HCT116 (cell line): ENCODE measurements at regions not wholly inside any gene's neighbourhood (a gene's known extent, or its start where the extent isn't known, plus 50 kb on each side); places are given as distances from the start of the nearest gene placed in this dataset.

Source experiments
- ATAC-seq: fragments of 200-7000 bp; cut with Tn5 transposase; 2 replicates; pipeline ENCODE4 v1.9.1; 2020; ENCODE audit warnings: mild to moderate bottlenecking, moderate library complexity
- BruUV-seq: library from RNA; stranded (reverse); fragments of 400-500 nt; replicated peaks from 2 replicates; lab custom pipeline; 2021; lab: Mats Ljungman, UMichigan
- CTCF ChIA-PET: fragments of 300-600 bp; sonication (Branson Sonifier 250); formaldehyde crosslinking; loops from one replicate; lab custom pipeline; 2021; ENCODE audit warnings: antibody characterized with exemption; lab: Charles Lee
- POLR2A ChIA-PET: fragments of 300-600, 350-600 bp; sonication (Branson Sonifier 250); formaldehyde crosslinking; loops from one replicate; lab custom pipeline; 2021; ENCODE audit warnings: antibody characterized with exemption; lab: Charles Lee
- RAD21 ChIA-PET, 2 experiments: fragments of 300-600 bp; sonication (Branson Sonifier 250); formaldehyde crosslinking; loops; one replicate each; lab custom pipeline; 2023; ENCODE audit warnings: low total read pairs in 2 of 2; ENCODE audit not compliant: uncharacterized antibody in 2 of 2, unreplicated experiment in 2 of 2, low non-redundant PET in 1 of 2; lab: Charles Lee
- DNase-seq: peaks from one replicate; pipeline ENCODE4 v3.0.0-alpha.2; 2010; ENCODE audit warnings: low read depth, low spot score
- H2AFZ ChIP-seq: fragments of 200-600 bp; shearing (Covaris generic), sonication (generic); 2 replicates; pipeline ENCODE4 v1.6.1; 2017; ENCODE audit warnings: low read depth, mixed run types, mixed read lengths, antibody characterized with exemption, low read length; ENCODE audit not compliant: poor library complexity, severe bottlenecking
- H3K27ac ChIP-seq: 2 replicates; pipeline ENCODE4 v1.5.1; 2012; ENCODE audit warnings: low read depth, low read length
- H3K27me3 ChIP-seq: fragments of 200-600 bp; sonication (generic); 2 replicates; pipeline ENCODE4 v1.6.1; 2016; ENCODE audit warnings: mixed run types, low read length, mixed read lengths; ENCODE audit not compliant: insufficient read depth
- H3K36me3 ChIP-seq, 2 experiments: fragments of 200-500 bp in 1 of 2; fragments of 200-600 bp in 1 of 2; sonication (Bioruptor generic) in 1 of 2; sonication (generic) in 1 of 2; 2 replicates each; pipeline versions ENCODE4 v1.5.1 to v1.6.1; 2014 to 2016; ENCODE audit warnings: low read length in 2 of 2, inconsistent platforms in 1 of 2, mixed read lengths in 1 of 2, mixed run types in 1 of 2; ENCODE audit not compliant: insufficient read depth in 2 of 2, control insufficient read depth in 1 of 2
- H3K4me1 ChIP-seq, 2 experiments: fragments of 200-600 bp in 1 of 2; sonication (generic) in 1 of 2; 2 replicates each; pipeline versions ENCODE4 v1.5.1 to v1.6.1; 2012 to 2017; ENCODE audit warnings: low read length in 2 of 2, inconsistent platforms in 1 of 2, mild to moderate bottlenecking in 1 of 2, mixed read lengths in 1 of 2, mixed run types in 1 of 2, moderate library complexity in 1 of 2; ENCODE audit not compliant: insufficient read depth in 2 of 2, control insufficient read depth in 1 of 2
- H3K4me2 ChIP-seq: fragments of 200-600 bp; sonication (generic); 2 replicates; pipeline ENCODE4 v1.6.1; 2017; ENCODE audit warnings: mixed run types, low read length, mixed read lengths
- H3K4me3 ChIP-seq, 2 experiments: fragments of 200-600 bp in 1 of 2; sonication (generic) in 1 of 2; replicated peaks in 1 of 2; 2 replicates each; pipeline ENCODE4 v1.5.1; 2011 to 2016; ENCODE audit warnings: low read length in 2 of 2, control low read depth in 1 of 2, low read depth in 1 of 2, mild to moderate bottlenecking in 1 of 2, mixed read lengths in 1 of 2, mixed run types in 1 of 2
- H3K79me2 ChIP-seq: fragments of 200-600 bp; sonication (generic); 2 replicates; pipeline ENCODE4 v1.6.1; 2017; ENCODE audit warnings: mild to moderate bottlenecking, mixed run types, low read length, moderate library complexity, mixed read lengths; ENCODE audit not compliant: insufficient read depth
- H3K9ac ChIP-seq: fragments of 200-600 bp; sonication (generic); 2 replicates; pipeline ENCODE4 v1.6.1; 2016; ENCODE audit warnings: low read length, mixed read lengths
- H3K9me2 ChIP-seq: fragments of 200-600 bp; sonication (generic), shearing (Covaris generic); 2 replicates; pipeline ENCODE4 v1.6.1; 2017; ENCODE audit warnings: mixed run types, mild to moderate bottlenecking, moderate library complexity; ENCODE audit not compliant: insufficient read depth
- H3K9me3 ChIP-seq, 2 experiments: fragments of 200-500 bp in 1 of 2; fragments of 200-600 bp in 1 of 2; sonication (Bioruptor generic) in 1 of 2; sonication (generic) in 1 of 2; 2 replicates each; pipeline ENCODE4 v1.6.1; 2014 to 2017; ENCODE audit warnings: low read length in 2 of 2, mixed read lengths in 2 of 2, inconsistent platforms in 1 of 2, low read depth in 1 of 2, mild to moderate bottlenecking in 1 of 2, mixed run types in 1 of 2, moderate library complexity in 1 of 2; ENCODE audit not compliant: control insufficient read depth in 1 of 2, insufficient read depth in 1 of 2
- H4K20me1 ChIP-seq: fragments of 200-600 bp; sonication (generic), shearing (Covaris generic); 2 replicates; pipeline ENCODE4 v1.6.1; 2017; ENCODE audit warnings: mixed run types, mild to moderate bottlenecking, moderate library complexity; ENCODE audit not compliant: insufficient read depth
- CBX3 ChIP-seq: IDR thresholded peaks from 2 replicates; pipeline ENCODE4 v1.6.1; 2012; ENCODE audit warnings: low read depth
- CTCF ChIP-seq, 3 experiments: fragments of 200-600 bp in 1 of 3; sonication (generic) in 1 of 3; IDR thresholded peaks in 2 of 3; conservative IDR thresholded peaks in 1 of 3; 2 replicates each; pipeline ENCODE4 v1.5.1; 2012 to 2017; ENCODE audit warnings: low read depth in 2 of 3, low read length in 2 of 3, antibody characterized with exemption in 1 of 3, borderline replicate concordance in 1 of 3, control low read depth in 1 of 3, mild to moderate bottlenecking in 1 of 3, mixed read lengths in 1 of 3, mixed run types in 1 of 3, moderate library complexity in 1 of 3; ENCODE audit not compliant: insufficient read depth in 1 of 3
- EGR1 ChIP-seq: IDR thresholded peaks from 2 replicates; pipeline ENCODE4 v1.6.1; 2012; ENCODE audit warnings: low read depth
- ELF1 ChIP-seq: IDR thresholded peaks from 2 replicates; pipeline ENCODE4 v1.6.1; 2012; ENCODE audit warnings: low read depth, borderline replicate concordance
- EZH2 ChIP-seq: fragments of 200-600 bp; sonication (generic); IDR thresholded peaks from 2 replicates; pipeline ENCODE4 v1.6.1; 2017; ENCODE audit warnings: antibody characterized with exemption, mixed run types
- EZH2phosphoT487 ChIP-seq: fragments of 200-600 bp; IDR thresholded peaks from 2 replicates; pipeline ENCODE4 v1.6.1; 2018; ENCODE audit warnings: antibody characterized with exemption, borderline replicate concordance
- JUND ChIP-seq: IDR thresholded peaks from 2 replicates; pipeline ENCODE4 v1.6.1; 2012
- POLR2AphosphoS5 ChIP-seq: IDR thresholded peaks from 2 replicates; pipeline ENCODE4 v1.6.1; 2011; ENCODE audit warnings: mild to moderate bottlenecking, low read depth, low read length, moderate library complexity
- RAD21 ChIP-seq: IDR thresholded peaks from 2 replicates; pipeline ENCODE4 v1.6.1; 2012; ENCODE audit warnings: low read depth, mild to moderate bottlenecking
- SIN3A ChIP-seq: IDR thresholded peaks from 2 replicates; pipeline ENCODE4 v1.6.1; 2012; ENCODE audit warnings: low read depth
- SP1 ChIP-seq: IDR thresholded peaks from 2 replicates; pipeline ENCODE4 v1.6.1; 2012; ENCODE audit warnings: low read depth
- SRF ChIP-seq: IDR thresholded peaks from 2 replicates; pipeline ENCODE4 v1.6.1; 2012; ENCODE audit warnings: low read depth
- TCF7L2 ChIP-seq: IDR thresholded peaks from 2 replicates; pipeline ENCODE4 v1.7.0; 2011; ENCODE audit warnings: borderline replicate concordance, inconsistent platforms; ENCODE audit not compliant: insufficient read depth, insufficient read length; ENCODE audit errors: extremely low read depth
- ZFX ChIP-seq: fragments of 450-650 bp; IDR thresholded peaks from 2 replicates; pipeline ENCODE4 v1.6.1; 2017
- ZNF274 ChIP-seq: fragments of 200-500 bp; sonication (Bioruptor generic); IDR thresholded peaks from 2 replicates; pipeline ENCODE4 v1.6.1; 2014; ENCODE audit warnings: mild to moderate bottlenecking, low read depth, low read length, inconsistent platforms
- intact Hi-C: fragments of 100-400 bp; cut with micrococcal nuclease; formaldehyde crosslinking; loops from 2 replicates; pipeline ENCODE4 v1.10.0; 2022
- TF ChIP-seq, protein P1 (sequence below): IDR thresholded peaks from 2 replicates; pipeline ENCODE4 v1.6.1; 2012
- TF ChIP-seq, protein P2 (sequence below): IDR thresholded peaks from 2 replicates; pipeline ENCODE4 v1.6.1; 2012
- TF ChIP-seq, protein P3 (sequence below): IDR thresholded peaks from 2 replicates; pipeline ENCODE4 v1.6.1; 2012; ENCODE audit warnings: low read depth
- TF ChIP-seq, protein P4 (sequence below): IDR thresholded peaks from 2 replicates; pipeline ENCODE4 v1.6.1; 2011; ENCODE audit warnings: mild to moderate bottlenecking, low read length, moderate library complexity; ENCODE audit not compliant: insufficient replicate concordance; ENCODE audit errors: extremely low read depth

DNA sequence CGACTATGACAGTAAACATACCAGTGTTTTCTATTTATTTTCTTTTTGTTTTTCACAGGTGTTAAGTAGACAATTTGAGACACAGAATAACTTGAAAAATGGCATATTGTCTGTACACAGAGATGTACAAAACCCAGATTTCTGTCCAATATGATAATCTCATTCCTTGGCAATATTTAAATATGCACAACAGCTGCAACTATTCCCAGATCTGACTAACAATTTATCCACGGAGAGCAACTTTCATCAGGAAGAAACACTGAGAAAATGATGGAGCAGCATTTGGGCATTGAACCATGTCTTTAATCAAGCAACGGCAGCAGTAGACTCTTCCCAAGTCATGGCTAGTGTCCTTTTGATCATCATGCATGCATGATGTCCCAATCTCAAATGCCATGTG, 452.6 kb downstream of the ZPLD1 start:
- intact Hi-C loops = no loop called here
- H4K20me1 ChIP-seq = no peaks in the 10 kb centered on the region
- TF ChIP-seq CTCF (IDR thresholded peaks at IDR 0.05 in 2 of 3, conservative IDR thresholded peaks at IDR 0.05 in 1 of 3; ENCODE audit: borderline replicate concordance in 1 of 3, insufficient read depth in 1 of 3, low read depth in 2 of 3, low read length in 2 of 3) = no peak
- TF ChIP-seq EZH2 = no peak
- no peak for TF ChIP-seq SRF
- no peak for TF ChIP-seq SP1
- no peak for TF ChIP-seq JUND
- TF ChIP-seq ZFX = no peak
- TF ChIP-seq, protein P1, sequence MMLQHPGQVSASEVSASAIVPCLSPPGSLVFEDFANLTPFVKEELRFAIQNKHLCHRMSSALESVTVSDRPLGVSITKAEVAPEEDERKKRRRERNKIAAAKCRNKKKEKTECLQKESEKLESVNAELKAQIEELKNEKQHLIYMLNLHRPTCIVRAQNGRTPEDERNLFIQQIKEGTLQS = no peak
- TF ChIP-seq, protein P2, sequence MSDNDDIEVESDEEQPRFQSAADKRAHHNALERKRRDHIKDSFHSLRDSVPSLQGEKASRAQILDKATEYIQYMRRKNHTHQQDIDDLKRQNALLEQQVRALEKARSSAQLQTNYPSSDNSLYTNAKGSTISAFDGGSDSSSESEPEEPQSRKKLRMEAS = no peak
- no peak for TF ChIP-seq TCF7L2
- no peak for TF ChIP-seq ELF1
- no peak for TF ChIP-seq EZH2phosphoT487
- no peak for TF ChIP-seq RAD21
- no peak for TF ChIP-seq POLR2AphosphoS5
- TF ChIP-seq, protein P3, sequence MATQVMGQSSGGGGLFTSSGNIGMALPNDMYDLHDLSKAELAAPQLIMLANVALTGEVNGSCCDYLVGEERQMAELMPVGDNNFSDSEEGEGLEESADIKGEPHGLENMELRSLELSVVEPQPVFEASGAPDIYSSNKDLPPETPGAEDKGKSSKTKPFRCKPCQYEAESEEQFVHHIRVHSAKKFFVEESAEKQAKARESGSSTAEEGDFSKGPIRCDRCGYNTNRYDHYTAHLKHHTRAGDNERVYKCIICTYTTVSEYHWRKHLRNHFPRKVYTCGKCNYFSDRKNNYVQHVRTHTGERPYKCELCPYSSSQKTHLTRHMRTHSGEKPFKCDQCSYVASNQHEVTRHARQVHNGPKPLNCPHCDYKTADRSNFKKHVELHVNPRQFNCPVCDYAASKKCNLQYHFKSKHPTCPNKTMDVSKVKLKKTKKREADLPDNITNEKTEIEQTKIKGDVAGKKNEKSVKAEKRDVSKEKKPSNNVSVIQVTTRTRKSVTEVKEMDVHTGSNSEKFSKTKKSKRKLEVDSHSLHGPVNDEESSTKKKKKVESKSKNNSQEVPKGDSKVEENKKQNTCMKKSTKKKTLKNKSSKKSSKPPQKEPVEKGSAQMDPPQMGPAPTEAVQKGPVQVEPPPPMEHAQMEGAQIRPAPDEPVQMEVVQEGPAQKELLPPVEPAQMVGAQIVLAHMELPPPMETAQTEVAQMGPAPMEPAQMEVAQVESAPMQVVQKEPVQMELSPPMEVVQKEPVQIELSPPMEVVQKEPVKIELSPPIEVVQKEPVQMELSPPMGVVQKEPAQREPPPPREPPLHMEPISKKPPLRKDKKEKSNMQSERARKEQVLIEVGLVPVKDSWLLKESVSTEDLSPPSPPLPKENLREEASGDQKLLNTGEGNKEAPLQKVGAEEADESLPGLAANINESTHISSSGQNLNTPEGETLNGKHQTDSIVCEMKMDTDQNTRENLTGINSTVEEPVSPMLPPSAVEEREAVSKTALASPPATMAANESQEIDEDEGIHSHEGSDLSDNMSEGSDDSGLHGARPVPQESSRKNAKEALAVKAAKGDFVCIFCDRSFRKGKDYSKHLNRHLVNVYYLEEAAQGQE = no peak
- TF ChIP-seq, protein P4, sequence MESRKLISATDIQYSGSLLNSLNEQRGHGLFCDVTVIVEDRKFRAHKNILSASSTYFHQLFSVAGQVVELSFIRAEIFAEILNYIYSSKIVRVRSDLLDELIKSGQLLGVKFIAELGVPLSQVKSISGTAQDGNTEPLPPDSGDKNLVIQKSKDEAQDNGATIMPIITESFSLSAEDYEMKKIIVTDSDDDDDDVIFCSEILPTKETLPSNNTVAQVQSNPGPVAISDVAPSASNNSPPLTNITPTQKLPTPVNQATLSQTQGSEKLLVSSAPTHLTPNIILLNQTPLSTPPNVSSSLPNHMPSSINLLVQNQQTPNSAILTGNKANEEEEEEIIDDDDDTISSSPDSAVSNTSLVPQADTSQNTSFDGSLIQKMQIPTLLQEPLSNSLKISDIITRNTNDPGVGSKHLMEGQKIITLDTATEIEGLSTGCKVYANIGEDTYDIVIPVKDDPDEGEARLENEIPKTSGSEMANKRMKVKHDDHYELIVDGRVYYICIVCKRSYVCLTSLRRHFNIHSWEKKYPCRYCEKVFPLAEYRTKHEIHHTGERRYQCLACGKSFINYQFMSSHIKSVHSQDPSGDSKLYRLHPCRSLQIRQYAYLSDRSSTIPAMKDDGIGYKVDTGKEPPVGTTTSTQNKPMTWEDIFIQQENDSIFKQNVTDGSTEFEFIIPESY = no peak
- no peak for TF ChIP-seq SIN3A
- no peak for TF ChIP-seq CBX3
- TF ChIP-seq EGR1 = no peak
- no peak for TF ChIP-seq ZNF274
- no peaks in the 10 kb centered on the region for H3K36me3 ChIP-seq
- no peaks in the 10 kb centered on the region for H3K9me2 ChIP-seq
- CTCF ChIA-PET = no interaction called here
- no peak overlapping the region for H3K4me3 ChIP-seq
- no peaks in the 10 kb centered on the region for H3K27me3 ChIP-seq
- H3K4me2 ChIP-seq = no peak overlapping the region
- H3K27ac ChIP-seq = no peak overlapping the region
- H3K9me3 ChIP-seq = no peaks in the 10 kb centered on the region
- POLR2A ChIA-PET = no interaction called here
- no peaks in the 10 kb centered on the region for H3K79me2 ChIP-seq
- BruUV-seq = no TSS peak
- ATAC-seq (no peak), DNase-seq (no peak)
- H3K9ac ChIP-seq = no peak overlapping the region
- no peak overlapping the region for H2AFZ ChIP-seq
- RAD21 ChIA-PET = no interaction called here
- no peaks in the 10 kb centered on the region for H3K4me1 ChIP-seq
